WTC11 (cell line): ENCODE measurements at regions not wholly inside any gene's neighbourhood (a gene's known extent, or its start where the extent isn't known, plus 50 kb on each side); places are given as distances from the start of the nearest gene placed in this dataset.

Source experiments
- ATAC-seq: fragments of 200-7000 bp; cut with Tn5 transposase; 2 replicates; pipeline ENCODE4 v1.10.0; 2021; ENCODE audit warnings: mild to moderate bottlenecking, moderate library complexity
- CTCF ChIA-PET: fragments of 300-600 bp; sonication (Branson Sonifier 250); formaldehyde crosslinking; loops from one replicate; lab custom pipeline; 2021; ENCODE audit warnings: antibody characterized with exemption; lab: Charles Lee
- POLR2A ChIA-PET: fragments of 350-600 bp; sonication (Branson Sonifier 250); formaldehyde crosslinking; loops from one replicate; lab custom pipeline; 2021; ENCODE audit warnings: antibody characterized with exemption; lab: Charles Lee
- DNase-seq: peaks from one replicate; pipeline ENCODE4 v3.0.0; 2021; ENCODE audit warnings: low spot score
- H3K27ac Mint-ChIP-seq: 2 replicates; pipeline ENCODE4 v1.8.0; 2021; ENCODE audit warnings: mixed read lengths
- H3K27me3 Mint-ChIP-seq: 2 replicates; pipeline ENCODE4 v1.8.0; 2021; ENCODE audit warnings: low read depth, mild to moderate bottlenecking, moderate library complexity, mixed read lengths
- H3K36me3 Mint-ChIP-seq: 2 replicates; pipeline ENCODE4 v1.8.0; 2021; ENCODE audit warnings: mixed read lengths
- H3K4me1 Mint-ChIP-seq: 2 replicates; pipeline ENCODE4 v1.8.0; 2022; ENCODE audit warnings: mixed read lengths
- H3K4me3 Mint-ChIP-seq: 2 replicates; pipeline ENCODE4 v1.8.0; 2021; ENCODE audit warnings: mild to moderate bottlenecking, moderate library complexity, mixed read lengths
- H3K9me3 Mint-ChIP-seq: 2 replicates; pipeline ENCODE4 v1.8.0; 2021; ENCODE audit warnings: mixed read lengths
- FOXK1 ChIP-seq: sonication (generic); formaldehyde crosslinking; IDR thresholded peaks from 2 replicates; pipeline ENCODE4 v1.8.0; 2022; ENCODE audit warnings: mild to moderate bottlenecking, moderate library complexity, missing genetic modification reagents
- FOXP1 ChIP-seq: sonication (generic); formaldehyde crosslinking; IDR thresholded peaks from 2 replicates; pipeline ENCODE4 v1.8.0; 2022; ENCODE audit warnings: missing genetic modification reagents, mild to moderate bottlenecking, moderate library complexity, borderline replicate concordance
- NR3C1 ChIP-seq: sonication (generic); formaldehyde crosslinking; conservative IDR thresholded peaks from 2 replicates; pipeline ENCODE4 v1.8.1; 2023; ENCODE audit warnings: low read depth, mild to moderate bottlenecking, missing genetic modification reagents
- OVOL2 ChIP-seq: fragments of 250-450 bp; sonication (Bioruptor Pico); IDR thresholded peaks from 2 replicates; pipeline ENCODE4 v1.9.0; 2021; ENCODE audit warnings: mild to moderate bottlenecking, borderline replicate concordance
- SP1 ChIP-seq: sonication (generic); formaldehyde crosslinking; conservative IDR thresholded peaks from 2 replicates; pipeline ENCODE4 v1.8.1; 2022; ENCODE audit warnings: missing genetic modification reagents
- TCF7 ChIP-seq: sonication (generic); formaldehyde crosslinking; IDR thresholded peaks from 2 replicates; pipeline ENCODE4 v1.8.0; 2022; ENCODE audit warnings: mild to moderate bottlenecking, low read depth, missing genetic modification reagents, moderate library complexity
- ZNF232 ChIP-seq: sonication (generic); formaldehyde crosslinking; IDR thresholded peaks from 2 replicates; pipeline ENCODE4 v1.8.0; 2022; ENCODE audit warnings: mild to moderate bottlenecking, missing genetic modification reagents
- TF ChIP-seq, protein P1 (sequence below): sonication (generic); formaldehyde crosslinking; IDR thresholded peaks from 2 replicates; pipeline ENCODE4 v1.8.1; 2023; ENCODE audit warnings: mild to moderate bottlenecking, missing genetic modification reagents, moderate library complexity
- TF ChIP-seq, protein P2 (sequence below): fragments of 250-450 bp; sonication (Bioruptor Pico); IDR thresholded peaks from 2 replicates; pipeline ENCODE4 v1.9.0; 2021; ENCODE audit warnings: mild to moderate bottlenecking
- TF ChIP-seq, protein P3 (sequence below): sonication (generic); formaldehyde crosslinking; IDR thresholded peaks from 2 replicates; pipeline ENCODE4 v1.8.0; 2022; ENCODE audit warnings: missing genetic modification reagents
- TF ChIP-seq, protein P4 (sequence below): sonication (generic); formaldehyde crosslinking; IDR thresholded peaks from 2 replicates; pipeline ENCODE4 v1.8.1; 2023; ENCODE audit warnings: mild to moderate bottlenecking, moderate library complexity, missing genetic modification reagents
- TF ChIP-seq, protein P5 (sequence below): sonication (generic); formaldehyde crosslinking; IDR thresholded peaks from 2 replicates; pipeline ENCODE4 v1.8.0; 2023; ENCODE audit warnings: missing genetic modification reagents, mild to moderate bottlenecking, borderline replicate concordance
- TF ChIP-seq, protein P6 (sequence below): fragments of 250-450 bp; sonication (Bioruptor Pico); IDR thresholded peaks from 2 replicates; pipeline ENCODE4 v1.9.0; 2021; ENCODE audit warnings: mild to moderate bottlenecking
- TF ChIP-seq, protein P7 (sequence below): fragments of 200-600 bp; IDR thresholded peaks from 2 replicates; pipeline ENCODE4 v1.8.0; 2022; ENCODE audit warnings: antibody characterized with exemption

DNA sequence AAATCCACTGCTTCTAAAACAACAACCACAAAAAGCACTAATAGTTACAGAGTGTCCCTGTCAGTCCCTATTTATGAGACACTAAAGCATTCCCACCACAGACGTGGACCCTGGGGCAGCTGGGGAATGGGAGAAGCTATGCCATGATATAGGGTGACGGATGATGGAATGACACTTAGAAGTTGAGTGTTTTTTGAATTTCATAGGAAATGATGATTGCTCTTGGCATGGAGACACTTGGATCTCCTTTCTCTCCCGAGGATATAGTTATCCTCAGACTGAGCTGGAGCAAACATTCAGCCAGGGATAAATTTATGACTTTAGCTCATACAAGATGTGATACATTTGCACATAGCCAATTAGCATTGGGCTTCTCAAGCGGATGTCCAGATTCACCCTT is 151.2 kb downstream of the EDN3 start:
- Mint-ChIP-seq H3K27ac (no peak overlapping the region), H3K27me3 (peaks cover 10% of the 10 kb centered on the region), H3K36me3 (no peaks in the 10 kb centered on the region), H3K4me3 (no peak overlapping the region), H3K9me3 (no peaks in the 10 kb centered on the region), H3K4me1 (peaks cover 18% of the 10 kb centered on the region; the same call in 1 of the 2 replicates)
- DNase-seq (no peak), ATAC-seq (no peak)
- POLR2A ChIA-PET, result interaction anchor here (0.6 kb wide), 1 partner anchor 362 kb away, joined by 3 read pairs; no protein-coding TSS in a partner anchor
- CTCF ChIA-PET, result interaction anchor here (0.6 to 1.5 kb wide), 4 partner anchors 12 to 1709 kb away, joined by 3 to 4 read pairs (median 3); no protein-coding TSS in a partner anchor
- TF ChIP-seq ZNF232 (no peak), FOXP1 (CRISPR knock-in tag) (no peak), SP1 (CRISPR knock-in tag) (no peak), NR3C1 (CRISPR knock-in tag) (no peak), TCF7 (no peak), OVOL2 (no peak), FOXK1 (no peak)
- TF ChIP-seq, protein P1, sequence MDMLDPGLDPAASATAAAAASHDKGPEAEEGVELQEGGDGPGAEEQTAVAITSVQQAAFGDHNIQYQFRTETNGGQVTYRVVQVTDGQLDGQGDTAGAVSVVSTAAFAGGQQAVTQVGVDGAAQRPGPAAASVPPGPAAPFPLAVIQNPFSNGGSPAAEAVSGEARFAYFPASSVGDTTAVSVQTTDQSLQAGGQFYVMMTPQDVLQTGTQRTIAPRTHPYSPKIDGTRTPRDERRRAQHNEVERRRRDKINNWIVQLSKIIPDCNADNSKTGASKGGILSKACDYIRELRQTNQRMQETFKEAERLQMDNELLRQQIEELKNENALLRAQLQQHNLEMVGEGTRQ (CRISPR knock-in tag), result no peak
- TF ChIP-seq, protein P2, sequence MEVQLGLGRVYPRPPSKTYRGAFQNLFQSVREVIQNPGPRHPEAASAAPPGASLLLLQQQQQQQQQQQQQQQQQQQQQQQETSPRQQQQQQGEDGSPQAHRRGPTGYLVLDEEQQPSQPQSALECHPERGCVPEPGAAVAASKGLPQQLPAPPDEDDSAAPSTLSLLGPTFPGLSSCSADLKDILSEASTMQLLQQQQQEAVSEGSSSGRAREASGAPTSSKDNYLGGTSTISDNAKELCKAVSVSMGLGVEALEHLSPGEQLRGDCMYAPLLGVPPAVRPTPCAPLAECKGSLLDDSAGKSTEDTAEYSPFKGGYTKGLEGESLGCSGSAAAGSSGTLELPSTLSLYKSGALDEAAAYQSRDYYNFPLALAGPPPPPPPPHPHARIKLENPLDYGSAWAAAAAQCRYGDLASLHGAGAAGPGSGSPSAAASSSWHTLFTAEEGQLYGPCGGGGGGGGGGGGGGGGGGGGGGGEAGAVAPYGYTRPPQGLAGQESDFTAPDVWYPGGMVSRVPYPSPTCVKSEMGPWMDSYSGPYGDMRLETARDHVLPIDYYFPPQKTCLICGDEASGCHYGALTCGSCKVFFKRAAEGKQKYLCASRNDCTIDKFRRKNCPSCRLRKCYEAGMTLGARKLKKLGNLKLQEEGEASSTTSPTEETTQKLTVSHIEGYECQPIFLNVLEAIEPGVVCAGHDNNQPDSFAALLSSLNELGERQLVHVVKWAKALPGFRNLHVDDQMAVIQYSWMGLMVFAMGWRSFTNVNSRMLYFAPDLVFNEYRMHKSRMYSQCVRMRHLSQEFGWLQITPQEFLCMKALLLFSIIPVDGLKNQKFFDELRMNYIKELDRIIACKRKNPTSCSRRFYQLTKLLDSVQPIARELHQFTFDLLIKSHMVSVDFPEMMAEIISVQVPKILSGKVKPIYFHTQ (CRISPR knock-in tag), result no peak
- TF ChIP-seq, protein P3, sequence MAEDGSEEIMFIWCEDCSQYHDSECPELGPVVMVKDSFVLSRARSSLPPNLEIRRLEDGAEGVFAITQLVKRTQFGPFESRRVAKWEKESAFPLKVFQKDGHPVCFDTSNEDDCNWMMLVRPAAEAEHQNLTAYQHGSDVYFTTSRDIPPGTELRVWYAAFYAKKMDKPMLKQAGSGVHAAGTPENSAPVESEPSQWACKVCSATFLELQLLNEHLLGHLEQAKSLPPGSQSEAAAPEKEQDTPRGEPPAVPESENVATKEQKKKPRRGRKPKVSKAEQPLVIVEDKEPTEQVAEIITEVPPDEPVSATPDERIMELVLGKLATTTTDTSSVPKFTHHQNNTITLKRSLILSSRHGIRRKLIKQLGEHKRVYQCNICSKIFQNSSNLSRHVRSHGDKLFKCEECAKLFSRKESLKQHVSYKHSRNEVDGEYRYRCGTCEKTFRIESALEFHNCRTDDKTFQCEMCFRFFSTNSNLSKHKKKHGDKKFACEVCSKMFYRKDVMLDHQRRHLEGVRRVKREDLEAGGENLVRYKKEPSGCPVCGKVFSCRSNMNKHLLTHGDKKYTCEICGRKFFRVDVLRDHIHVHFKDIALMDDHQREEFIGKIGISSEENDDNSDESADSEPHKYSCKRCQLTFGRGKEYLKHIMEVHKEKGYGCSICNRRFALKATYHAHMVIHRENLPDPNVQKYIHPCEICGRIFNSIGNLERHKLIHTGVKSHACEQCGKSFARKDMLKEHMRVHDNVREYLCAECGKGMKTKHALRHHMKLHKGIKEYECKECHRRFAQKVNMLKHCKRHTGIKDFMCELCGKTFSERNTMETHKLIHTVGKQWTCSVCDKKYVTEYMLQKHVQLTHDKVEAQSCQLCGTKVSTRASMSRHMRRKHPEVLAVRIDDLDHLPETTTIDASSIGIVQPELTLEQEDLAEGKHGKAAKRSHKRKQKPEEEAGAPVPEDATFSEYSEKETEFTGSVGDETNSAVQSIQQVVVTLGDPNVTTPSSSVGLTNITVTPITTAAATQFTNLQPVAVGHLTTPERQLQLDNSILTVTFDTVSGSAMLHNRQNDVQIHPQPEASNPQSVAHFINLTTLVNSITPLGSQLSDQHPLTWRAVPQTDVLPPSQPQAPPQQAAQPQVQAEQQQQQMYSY (CRISPR knock-in tag), result no peak
- TF ChIP-seq, protein P4, sequence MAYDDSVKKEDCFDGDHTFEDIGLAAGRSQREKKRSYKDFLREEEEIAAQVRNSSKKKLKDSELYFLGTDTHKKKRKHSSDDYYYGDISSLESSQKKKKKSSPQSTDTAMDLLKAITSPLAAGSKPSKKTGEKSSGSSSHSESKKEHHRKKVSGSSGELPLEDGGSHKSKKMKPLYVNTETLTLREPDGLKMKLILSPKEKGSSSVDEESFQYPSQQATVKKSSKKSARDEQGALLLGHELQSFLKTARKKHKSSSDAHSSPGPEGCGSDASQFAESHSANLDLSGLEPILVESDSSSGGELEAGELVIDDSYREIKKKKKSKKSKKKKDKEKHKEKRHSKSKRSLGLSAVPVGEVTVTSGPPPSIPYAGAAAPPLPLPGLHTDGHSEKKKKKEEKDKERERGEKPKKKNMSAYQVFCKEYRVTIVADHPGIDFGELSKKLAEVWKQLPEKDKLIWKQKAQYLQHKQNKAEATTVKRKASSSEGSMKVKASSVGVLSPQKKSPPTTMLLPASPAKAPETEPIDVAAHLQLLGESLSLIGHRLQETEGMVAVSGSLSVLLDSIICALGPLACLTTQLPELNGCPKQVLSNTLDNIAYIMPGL (CRISPR knock-in tag), result no peak
- TF ChIP-seq, protein P5, sequence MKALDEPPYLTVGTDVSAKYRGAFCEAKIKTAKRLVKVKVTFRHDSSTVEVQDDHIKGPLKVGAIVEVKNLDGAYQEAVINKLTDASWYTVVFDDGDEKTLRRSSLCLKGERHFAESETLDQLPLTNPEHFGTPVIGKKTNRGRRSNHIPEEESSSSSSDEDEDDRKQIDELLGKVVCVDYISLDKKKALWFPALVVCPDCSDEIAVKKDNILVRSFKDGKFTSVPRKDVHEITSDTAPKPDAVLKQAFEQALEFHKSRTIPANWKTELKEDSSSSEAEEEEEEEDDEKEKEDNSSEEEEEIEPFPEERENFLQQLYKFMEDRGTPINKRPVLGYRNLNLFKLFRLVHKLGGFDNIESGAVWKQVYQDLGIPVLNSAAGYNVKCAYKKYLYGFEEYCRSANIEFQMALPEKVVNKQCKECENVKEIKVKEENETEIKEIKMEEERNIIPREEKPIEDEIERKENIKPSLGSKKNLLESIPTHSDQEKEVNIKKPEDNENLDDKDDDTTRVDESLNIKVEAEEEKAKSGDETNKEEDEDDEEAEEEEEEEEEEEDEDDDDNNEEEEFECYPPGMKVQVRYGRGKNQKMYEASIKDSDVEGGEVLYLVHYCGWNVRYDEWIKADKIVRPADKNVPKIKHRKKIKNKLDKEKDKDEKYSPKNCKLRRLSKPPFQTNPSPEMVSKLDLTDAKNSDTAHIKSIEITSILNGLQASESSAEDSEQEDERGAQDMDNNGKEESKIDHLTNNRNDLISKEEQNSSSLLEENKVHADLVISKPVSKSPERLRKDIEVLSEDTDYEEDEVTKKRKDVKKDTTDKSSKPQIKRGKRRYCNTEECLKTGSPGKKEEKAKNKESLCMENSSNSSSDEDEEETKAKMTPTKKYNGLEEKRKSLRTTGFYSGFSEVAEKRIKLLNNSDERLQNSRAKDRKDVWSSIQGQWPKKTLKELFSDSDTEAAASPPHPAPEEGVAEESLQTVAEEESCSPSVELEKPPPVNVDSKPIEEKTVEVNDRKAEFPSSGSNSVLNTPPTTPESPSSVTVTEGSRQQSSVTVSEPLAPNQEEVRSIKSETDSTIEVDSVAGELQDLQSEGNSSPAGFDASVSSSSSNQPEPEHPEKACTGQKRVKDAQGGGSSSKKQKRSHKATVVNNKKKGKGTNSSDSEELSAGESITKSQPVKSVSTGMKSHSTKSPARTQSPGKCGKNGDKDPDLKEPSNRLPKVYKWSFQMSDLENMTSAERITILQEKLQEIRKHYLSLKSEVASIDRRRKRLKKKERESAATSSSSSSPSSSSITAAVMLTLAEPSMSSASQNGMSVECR (CRISPR knock-in tag), result no peak
- TF ChIP-seq, protein P6, sequence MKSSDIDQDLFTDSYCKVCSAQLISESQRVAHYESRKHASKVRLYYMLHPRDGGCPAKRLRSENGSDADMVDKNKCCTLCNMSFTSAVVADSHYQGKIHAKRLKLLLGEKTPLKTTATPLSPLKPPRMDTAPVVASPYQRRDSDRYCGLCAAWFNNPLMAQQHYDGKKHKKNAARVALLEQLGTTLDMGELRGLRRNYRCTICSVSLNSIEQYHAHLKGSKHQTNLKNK (CRISPR knock-in tag), result no peak
- TF ChIP-seq, protein P7, sequence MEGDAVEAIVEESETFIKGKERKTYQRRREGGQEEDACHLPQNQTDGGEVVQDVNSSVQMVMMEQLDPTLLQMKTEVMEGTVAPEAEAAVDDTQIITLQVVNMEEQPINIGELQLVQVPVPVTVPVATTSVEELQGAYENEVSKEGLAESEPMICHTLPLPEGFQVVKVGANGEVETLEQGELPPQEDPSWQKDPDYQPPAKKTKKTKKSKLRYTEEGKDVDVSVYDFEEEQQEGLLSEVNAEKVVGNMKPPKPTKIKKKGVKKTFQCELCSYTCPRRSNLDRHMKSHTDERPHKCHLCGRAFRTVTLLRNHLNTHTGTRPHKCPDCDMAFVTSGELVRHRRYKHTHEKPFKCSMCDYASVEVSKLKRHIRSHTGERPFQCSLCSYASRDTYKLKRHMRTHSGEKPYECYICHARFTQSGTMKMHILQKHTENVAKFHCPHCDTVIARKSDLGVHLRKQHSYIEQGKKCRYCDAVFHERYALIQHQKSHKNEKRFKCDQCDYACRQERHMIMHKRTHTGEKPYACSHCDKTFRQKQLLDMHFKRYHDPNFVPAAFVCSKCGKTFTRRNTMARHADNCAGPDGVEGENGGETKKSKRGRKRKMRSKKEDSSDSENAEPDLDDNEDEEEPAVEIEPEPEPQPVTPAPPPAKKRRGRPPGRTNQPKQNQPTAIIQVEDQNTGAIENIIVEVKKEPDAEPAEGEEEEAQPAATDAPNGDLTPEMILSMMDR, result no peak
